ENCODE measurements at regions not wholly inside any gene's neighbourhood (a gene's known extent, or its start where the extent isn't known, plus 50 kb on each side); places are given as distances from the start of the nearest gene placed in this dataset.

- no CpG with 5 or more reads among the region's 1 CpG for WGBS (ENCODE audit: insufficient coverage)
These were observed 92.0 kb upstream of the HAO2 start for GRCh38 chr1:119276558-119276957.

More at GRCh38 chr1:119276558-119276957, 92.0 kb upstream of the HAO2 start:
- H3K36me3 ChIP-seq (replicated peaks in 1 of 2; ENCODE audit: control extremely low read depth in 1 of 2, control insufficient read depth in 1 of 2, extremely low read depth in 1 of 2, insufficient read depth in 2 of 2, low read length in 1 of 2): no peaks in the 10 kb centered on the region
- H3K27ac ChIP-seq (ENCODE audit: low read length in 2 of 2): no peak overlapping the region
- no peaks in the 10 kb centered on the region for H3K9me3 Mint-ChIP-seq (ENCODE audit: insufficient read depth)
- H3K27me3 Mint-ChIP-seq: peaks cover 8% of the 10 kb centered on the region
- no peak overlapping the region for H3K9ac ChIP-seq (ENCODE audit: low read length)
- no peak overlapping the region for H3K4me3 ChIP-seq (ENCODE audit: control extremely low read depth in 1 of 5, extremely low read depth in 1 of 5, insufficient read depth in 1 of 5, low read depth in 2 of 5, low read length in 4 of 5)
- ATAC-seq (ENCODE audit: low read depth): no peak
- DNase-seq: no peak
- H3K4me1 Mint-ChIP-seq: no peaks in the 10 kb centered on the region
- intact Hi-C loops (cut with micrococcal nuclease): loop anchor here (10.0 kb wide), 1 partner anchor 398 kb away; no protein-coding TSS in a partner anchor
- no peaks in the 10 kb centered on the region for H3K9me3 ChIP-seq (ENCODE audit: control extremely low read depth in 1 of 3, control insufficient read depth in 2 of 3, insufficient read depth in 1 of 3, low read length in 2 of 3)
- no peak overlapping the region for H3K4me2 ChIP-seq (replicated peaks; ENCODE audit: low read depth, low read length, poor library complexity, severe bottlenecking)
- no peaks in the 10 kb centered on the region for H3K79me2 ChIP-seq (ENCODE audit: control insufficient read depth, insufficient read depth, low read length)
- no peaks in the 10 kb centered on the region for H4K20me1 ChIP-seq (ENCODE audit: control insufficient read depth, insufficient read depth, low read length, poor library complexity, severe bottlenecking)
- H3K27ac Mint-ChIP-seq: no peak overlapping the region
- POLR2A ChIA-PET: no interaction called here
- TF ChIP-seq EZH2 (IDR thresholded peaks at IDR 0.05; ENCODE audit: borderline replicate concordance, insufficient read depth, low read depth, low read length, poor library complexity, severe bottlenecking) (no peak), CTCF (IDR thresholded peaks at IDR 0.05) (no peak)
- H3K4me1 ChIP-seq (ENCODE audit: control insufficient read depth in 2 of 2, insufficient read depth in 2 of 2, low read length in 2 of 2): no peaks in the 10 kb centered on the region
- H3K4me3 Mint-ChIP-seq: no peak overlapping the region
- H3K27me3 ChIP-seq (replicated peaks in 1 of 4; ENCODE audit: control extremely low read depth in 1 of 4, control insufficient read depth in 3 of 4, insufficient read depth in 4 of 4, low read length in 3 of 4): no peaks in the 10 kb centered on the region
- CTCF ChIA-PET: interaction anchor here (0.6 to 1.2 kb wide), 2 partner anchors 9 to 21 kb away, joined by 3 read pairs; no protein-coding TSS in a partner anchor
- H2AFZ ChIP-seq (ENCODE audit: insufficient read depth, low read depth, low read length, poor library complexity, severe bottlenecking): no peak overlapping the region

Data from B cell (primary cell).